NCI-H1092 (cell line): ENCODE measurements at regions not wholly inside any gene's neighbourhood (a gene's known extent, or its start where the extent isn't known, plus 50 kb on each side); places are given as distances from the start of the nearest gene placed in this dataset.

Experiments used
- DNase-seq: peaks from one replicate; lab custom pipeline; 2025; lab: John Stamatoyannopoulos, UW

- no peak for DNase-seq
These were observed 74.1 kb upstream of the POMGNT2 start for GRCh38 chr3:43180027-43180426.

DNA sequence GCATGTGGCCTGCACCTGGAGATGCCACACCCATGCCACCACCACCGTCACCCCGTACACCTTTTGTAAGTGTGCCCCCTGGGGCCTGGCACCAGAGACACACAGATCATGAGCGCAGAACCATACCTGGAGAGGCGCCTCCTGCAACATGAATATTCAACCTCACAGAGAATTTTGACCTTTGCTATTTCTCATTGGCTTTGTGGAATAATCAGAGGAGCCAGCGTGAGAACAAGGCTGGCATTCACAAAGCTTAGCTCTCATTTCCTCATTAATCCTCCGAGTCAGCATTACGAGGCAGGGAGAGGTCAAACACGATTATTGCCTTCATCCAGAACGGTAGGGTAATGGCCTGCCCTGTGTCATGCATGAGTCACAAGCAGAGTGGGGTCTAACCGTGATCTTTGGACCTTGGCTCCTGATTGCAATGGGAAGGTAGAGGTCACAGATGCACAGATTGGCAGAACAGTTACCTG is 73.0 kb upstream of the POMGNT2 start:
- no peak for DNase-seq

- DNase-seq, result no peak
These were observed 71.2 kb upstream of the POMGNT2 start for GRCh38 chr3:43177085-43177484.

GRCh38 chr3:43176666-43177065 is 70.8 kb upstream of the POMGNT2 start:
- DNase-seq, result no peak

- DNase-seq, result no peak
These were observed 69.7 kb upstream of the POMGNT2 start for GRCh38 chr3:43175541-43175940.

DNA sequence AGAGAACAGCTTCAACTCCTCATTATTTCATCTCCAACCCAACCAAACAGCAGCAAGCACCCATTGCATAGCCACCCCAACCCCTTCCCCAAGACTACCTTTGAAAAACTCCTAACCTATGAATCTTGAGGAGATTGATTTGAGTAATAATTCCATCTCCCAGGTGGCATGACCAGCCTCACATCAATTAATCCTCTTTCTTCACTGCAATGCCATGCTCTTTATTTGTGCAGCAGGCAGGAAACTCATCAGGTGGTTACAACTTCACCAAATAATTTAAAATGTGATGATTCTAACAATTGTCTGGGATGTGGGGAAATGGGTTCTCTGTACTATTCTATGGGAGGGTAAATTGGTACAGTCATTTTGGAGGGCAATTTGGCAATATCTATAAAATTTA is 68.1 kb upstream of the POMGNT2 start:
- DNase-seq, result no peak

DNA sequence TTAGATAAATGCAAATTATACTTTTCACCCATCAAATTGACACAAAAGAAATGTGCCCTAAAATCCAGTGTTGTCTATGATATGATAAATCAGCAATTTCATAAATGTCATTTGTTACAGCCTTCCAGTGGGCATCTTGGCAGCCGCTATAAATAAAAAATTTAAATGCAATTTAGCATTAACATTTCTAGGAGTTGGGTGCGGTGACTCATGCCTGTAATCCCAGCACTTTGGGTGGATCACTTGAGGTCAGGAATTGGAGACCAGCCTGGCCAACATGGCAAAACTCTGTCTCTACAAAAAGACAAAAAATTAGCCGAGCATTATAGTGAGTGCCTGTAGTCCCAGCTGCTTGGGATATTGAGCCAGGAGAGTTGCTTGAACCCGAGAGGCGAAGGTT is 65.9 kb upstream of the POMGNT2 start:
- DNase-seq, result no peak

GRCh38 chr3:43170553-43170952 is 64.7 kb upstream of the POMGNT2 start:
- no peak for DNase-seq

GRCh38 chr3:43169987-43170386 is 64.1 kb upstream of the POMGNT2 start:
- no peak for DNase-seq

DNA sequence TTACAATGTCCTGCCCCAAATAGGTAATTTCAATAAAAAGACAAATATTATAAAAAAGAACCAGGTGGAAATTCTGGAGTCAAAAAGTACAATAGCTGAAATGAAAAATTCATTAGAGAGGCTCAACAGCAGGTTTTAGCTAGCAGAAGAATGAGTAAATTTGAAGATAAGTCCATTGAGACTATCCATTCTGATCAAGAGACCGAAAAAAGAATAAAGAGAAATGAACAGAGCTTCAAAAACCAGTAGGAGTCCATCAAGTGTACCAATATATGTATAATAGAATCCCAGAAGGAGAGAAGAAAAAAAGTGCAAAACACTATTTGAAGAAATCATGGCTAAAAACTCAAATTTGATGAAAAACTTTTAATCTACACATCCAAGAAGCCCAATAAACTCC is 60.5 kb upstream of the POMGNT2 start:
- DNase-seq, result no peak

DNA sequence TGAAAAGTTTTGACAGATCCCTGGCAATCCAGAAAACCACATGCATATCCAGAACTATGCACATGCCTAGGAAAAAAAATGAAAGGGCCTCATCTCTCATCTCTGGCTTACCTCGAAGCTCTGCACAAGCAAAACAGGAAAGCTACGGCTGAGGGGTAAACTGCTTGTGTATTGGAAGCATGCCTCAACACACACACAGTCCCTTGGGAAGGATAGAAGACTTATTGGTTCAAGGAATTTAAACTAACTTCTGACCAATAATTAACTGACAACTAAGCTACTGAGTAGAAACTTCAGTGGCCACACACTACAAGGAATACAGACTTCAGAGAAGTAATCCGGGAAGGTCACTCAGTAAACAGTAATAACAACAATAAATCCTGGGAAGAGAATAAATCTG is 59.9 kb upstream of the POMGNT2 start:
- DNase-seq, result no peak

DNA sequence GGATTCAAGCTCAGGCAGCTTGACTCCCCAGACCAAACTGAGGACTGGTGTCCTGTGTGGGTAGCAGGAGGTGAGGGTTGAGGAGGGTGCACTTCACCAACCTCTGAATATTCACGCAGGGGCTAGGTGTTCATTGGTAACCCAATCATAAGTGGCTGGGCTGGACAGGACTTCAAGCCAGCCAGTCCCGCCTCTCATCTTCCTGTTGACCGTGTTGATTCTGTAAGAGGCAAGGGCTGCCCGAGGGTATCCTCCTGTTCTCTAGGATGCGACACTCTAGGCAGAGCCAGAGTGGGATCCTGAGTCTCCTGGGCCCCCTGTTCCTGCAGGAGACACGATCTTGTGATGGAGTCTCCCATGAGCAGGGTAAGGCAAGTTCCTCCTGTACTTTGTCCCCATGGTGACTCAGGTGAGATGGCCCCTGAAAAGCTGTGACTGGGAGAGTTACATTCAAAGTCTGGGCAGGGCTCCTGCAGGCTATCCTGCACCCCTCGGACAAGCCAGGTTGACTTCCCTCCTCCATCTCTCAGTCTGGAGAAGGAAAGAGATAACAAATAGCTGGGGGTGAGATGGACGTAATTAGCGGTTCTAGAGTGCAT is 58.1 kb upstream of the POMGNT2 start:
- DNase-seq, result no peak

DNA sequence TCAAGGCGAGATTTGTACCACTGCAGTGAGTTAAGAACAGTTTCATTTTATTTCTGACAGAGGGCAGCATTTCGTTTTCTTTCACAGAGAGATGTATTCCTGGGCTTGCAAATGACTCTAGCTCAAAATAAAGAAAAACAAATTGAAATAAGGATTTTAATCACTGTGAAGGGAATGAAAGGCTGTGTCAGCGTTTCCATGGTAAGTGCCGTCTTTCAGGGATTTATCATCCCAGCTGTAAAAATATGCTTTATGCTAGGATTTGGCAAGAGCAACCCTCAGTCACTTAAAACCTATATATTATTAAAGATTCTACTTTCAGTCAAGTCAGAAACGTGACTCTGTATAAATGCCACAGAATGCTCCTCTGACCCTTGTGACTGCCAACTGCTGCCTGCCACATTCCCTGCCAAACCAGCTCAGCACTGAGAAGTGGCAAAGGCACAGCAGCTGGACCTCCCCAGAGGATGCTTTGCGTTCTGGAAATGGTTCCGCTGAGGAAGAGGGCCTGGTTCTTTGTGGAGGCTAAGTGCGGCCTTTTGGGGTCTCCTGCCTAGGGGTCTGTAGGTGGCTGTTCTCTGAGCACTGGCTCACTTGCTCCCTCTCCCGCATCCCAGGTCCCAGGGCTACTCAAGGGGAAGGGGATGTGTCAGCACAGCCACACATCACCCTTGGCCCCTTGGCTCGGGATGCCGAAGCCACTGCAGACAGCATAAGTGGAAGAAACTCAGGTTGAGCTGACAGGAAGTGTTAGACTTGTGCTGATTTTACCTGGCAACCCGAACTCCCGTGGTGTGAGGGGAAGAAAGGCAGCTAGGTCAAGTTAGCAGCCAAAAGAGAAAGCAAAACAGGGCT is 56.6 kb upstream of the POMGNT2 start:
- no peak for DNase-seq

DNA sequence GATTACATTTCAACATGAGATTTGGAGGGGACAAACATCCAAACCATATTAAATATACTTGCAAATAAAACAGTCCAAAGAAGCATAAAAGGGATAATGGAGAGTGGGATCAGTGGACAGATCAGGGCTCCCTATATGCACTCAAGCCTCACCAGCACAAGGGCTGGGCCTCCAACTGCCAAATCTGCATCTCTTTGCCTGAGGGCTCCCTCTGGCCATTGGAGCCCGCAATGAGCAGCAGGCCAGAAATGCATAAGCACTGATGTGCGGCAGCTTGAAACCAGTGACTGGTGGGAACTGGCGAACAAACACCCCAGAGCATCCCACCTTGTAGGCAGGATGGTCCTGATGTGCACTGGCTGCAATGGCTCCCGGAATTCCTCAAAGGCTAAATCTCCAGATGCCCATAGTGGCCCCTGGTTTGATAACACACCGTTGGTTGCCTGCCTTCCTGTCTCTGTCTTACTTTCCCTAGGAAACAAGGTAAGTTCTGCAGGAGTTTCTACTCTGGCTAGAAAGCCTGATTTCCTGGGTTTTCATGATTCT is 55.9 kb upstream of the POMGNT2 start:
- DNase-seq, result no peak

GRCh38 chr3:43160664-43161063 is 54.8 kb upstream of the POMGNT2 start:
- DNase-seq, result no peak

- no peak for DNase-seq
These were observed 54.0 kb upstream of the POMGNT2 start for GRCh38 chr3:43159876-43160255.

GRCh38 chr3:43159131-43159875 is 53.4 kb upstream of the POMGNT2 start:
- no peak for DNase-seq

GRCh38 chr3:43156812-43157455 is 51.1 kb upstream of the POMGNT2 start:
- DNase-seq, result no peak

DNA sequence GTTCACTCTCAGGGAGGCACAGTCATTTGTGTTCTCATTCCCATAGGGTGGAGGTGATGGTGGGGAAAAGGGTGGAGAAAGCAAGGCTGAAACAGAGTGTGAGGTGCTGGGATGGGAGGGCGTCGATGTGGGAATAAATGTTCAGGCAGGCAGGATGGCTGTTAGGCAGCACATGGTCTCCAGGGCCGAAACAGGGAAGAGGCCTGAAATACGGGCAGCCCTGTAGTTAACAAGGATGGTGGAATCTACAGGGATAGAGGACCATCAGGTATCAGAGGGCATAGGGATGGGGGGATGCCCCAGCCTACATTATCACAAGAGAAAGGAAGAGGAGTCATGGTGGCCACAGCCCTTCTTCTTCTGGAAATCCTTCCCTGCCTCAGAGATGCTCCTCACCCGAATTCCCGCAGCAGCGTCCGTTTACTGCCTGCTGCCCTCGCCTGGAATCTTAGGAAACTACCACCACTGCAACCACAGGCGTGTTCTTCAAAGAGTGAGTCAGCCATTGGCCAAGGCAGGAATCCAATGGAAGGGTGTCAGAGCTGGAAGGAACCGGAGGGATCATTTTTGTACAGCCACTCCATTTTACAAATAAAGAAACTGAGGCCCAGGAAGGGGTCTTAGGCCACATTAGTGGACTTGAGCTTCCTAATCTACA is 49.7 kb upstream of the POMGNT2 start:
- peak; percentile 9 for DNase-seq
